NCI-H1930 (cell line): ENCODE measurements at regions not wholly inside any gene's neighbourhood (a gene's known extent, or its start where the extent isn't known, plus 50 kb on each side); places are given as distances from the start of the nearest gene placed in this dataset.
"Not testable (repeated sequence)": the region's sequence is repeated elsewhere in the genome, so short reads cannot be mapped to it uniquely, and the experiment has no call there.

ENCODE experiments used
- DNase-seq, 2 experiments: peaks; one replicate each; lab custom pipeline; 2025; lab: John Stamatoyannopoulos, UW

DNA sequence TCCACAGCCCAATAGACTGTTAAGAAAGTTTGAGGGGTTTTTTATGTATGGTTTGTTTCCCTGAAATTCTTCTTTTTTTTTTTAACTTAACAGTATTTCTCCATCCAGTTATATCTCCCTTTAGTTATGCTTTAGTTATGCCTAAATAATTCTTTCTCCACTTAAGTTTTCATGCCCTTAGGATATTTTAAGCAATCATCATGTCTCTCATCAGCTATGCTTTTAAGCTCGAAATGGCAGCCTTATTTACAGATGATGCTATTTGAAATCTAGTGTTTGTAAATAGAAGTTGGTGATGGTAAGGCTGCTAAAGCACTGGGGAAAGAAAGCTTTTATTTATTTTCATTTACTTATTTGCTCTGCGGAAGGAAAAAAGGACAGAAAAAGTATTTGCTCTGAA lies 439.3 kb downstream of the TFAP2B start:
- no peak for DNase-seq

- no peak for DNase-seq
Observed at GRCh38 chr6:51260003-51260402, 441.3 kb downstream of the TFAP2B start.

GRCh38 chr6:51261691-51262090 lies 443.0 kb downstream of the TFAP2B start:
- DNase-seq = no peak

- DNase-seq = no peak
Observed at GRCh38 chr6:51265426-51265825, 446.8 kb downstream of the TFAP2B start.

DNA sequence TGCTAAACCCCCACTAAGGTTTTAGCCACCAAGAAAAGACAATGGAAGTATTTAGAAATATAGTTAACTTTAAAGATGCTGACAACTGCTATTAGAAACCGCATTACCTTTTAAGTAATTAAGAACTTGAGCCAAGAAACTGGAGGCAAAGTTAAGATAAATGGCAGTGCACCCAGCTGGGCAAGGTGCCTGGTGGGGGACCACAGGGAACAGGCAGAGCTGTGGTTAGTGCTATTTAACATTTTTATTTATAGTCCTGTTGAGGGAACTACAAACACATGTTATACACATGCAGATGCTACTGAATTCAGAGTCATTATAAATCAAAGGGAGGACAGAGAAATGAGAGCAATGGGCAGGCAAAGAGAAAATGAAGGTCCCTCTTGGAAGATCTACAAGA lies 447.9 kb downstream of the TFAP2B start:
- DNase-seq = no peak

DNA sequence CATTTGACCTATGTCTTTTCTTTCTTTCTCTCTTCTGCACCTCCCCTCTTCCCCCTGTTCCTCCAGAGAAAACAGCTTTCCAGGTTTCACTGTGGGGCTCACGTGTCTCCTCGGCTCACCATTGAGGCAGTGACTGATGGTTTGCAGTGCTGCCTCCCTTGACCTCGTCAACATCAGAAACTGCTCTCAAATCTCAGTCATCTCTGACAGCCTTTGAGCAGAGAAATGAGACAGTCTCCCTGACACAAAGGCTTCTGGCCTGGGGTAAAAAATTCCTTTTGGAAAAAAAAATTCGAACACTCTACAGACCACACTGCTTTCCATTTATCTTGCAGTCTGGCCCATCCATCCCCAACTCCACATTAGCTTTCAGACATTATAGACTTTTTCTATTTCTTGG lies 450.0 kb downstream of the TFAP2B start:
- no peak for DNase-seq

- no peak for DNase-seq
Observed at GRCh38 chr6:51269876-51270275, 451.2 kb downstream of the TFAP2B start.

DNA sequence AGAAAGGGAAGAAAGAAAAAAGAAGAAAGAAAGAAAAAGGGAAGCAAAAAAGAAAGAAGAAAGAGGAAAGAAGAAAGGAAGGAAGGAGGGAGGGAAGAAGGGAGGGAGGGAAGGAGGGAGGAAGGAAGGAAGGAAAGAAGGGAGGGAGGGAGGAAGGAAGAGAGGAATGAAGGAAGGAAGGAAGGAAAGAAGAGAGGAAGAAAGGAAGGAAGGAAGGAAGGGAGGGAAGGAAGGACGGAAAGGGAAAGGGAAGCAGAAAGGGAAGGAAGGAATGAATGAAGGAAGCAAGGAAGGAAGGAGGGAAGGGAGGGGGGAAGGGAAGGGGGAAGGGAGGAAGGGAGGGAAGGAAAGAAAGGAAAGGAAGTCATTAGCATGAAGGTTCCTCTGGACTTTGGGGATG lies 452.9 kb downstream of the TFAP2B start:
- no peak for DNase-seq

DNA sequence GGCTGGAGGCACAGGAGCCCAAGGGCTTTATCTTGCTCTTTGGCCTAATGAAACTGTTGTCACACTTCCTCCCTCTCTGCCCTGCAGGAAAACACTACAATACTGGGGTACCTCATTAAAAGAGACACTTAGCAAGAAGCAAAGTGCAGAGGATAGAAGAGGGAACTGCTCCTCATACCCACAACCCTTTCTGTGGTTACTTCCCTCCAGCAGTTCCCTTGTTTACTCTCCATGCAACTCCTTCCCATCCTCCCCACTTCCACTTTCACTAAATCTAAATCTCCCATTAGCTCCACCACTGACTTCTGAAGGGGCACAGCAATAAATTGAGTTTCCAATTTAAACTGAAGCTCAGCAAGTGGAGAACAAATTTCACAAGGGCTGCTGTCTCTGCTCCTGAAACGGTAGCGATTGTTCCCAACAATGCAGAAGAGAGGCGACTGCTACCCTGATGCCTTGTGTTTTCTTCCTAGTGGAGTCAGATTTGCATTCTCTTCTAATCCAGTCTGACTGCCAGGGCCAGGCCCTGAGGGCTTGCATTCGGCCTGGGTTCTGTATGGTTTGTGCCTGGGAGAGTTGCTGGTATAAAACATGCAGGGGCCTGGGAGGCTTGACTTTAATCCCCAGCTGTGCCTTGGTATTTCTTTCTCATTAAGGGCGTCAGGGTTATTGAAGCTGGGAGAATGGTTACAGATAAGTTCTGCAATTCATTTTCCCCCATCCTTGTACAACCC lies 454.7 kb downstream of the TFAP2B start:
- DNase-seq = no peak

DNA sequence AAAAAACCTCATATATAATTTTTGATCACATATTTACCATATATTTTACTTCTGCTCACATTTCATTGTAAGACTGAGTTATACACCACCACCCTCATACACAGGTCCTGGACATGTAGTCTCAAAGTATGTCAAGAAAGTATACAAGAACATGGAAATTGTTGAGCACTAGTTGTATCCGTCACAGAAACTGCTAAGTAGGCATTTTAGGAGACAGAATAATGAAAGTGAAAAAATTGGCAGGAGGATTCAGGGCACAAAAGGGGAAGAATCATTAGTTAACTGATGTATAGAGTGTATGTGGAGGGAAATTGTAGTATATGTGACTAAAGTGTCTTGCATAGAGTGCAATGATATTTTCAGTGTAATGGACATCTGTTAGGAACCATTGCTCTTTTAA lies 458.8 kb downstream of the TFAP2B start:
- DNase-seq = no peak

DNA sequence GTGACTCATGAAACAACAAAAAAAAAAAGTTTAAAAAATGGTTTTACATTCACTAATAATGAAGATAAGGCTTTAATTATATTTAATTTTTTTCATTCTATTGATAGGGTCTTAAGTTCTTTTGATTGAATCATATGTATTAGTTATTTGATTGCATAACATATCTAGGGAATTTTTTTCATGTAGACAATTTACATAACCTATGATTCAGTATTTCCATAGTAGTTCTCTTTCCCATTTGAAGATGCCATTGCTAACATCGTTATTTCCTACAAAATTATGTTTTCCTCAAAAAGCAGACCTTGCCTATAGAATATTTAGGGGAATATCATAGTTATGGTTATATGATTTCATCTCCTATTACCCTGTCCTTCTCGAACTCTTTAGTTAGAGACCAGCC lies 463.4 kb downstream of the TFAP2B start:
- DNase-seq = no peak

GRCh38 chr6:51283723-51284355 lies 465.2 kb downstream of the TFAP2B start:
- no peak for DNase-seq

GRCh38 chr6:51285876-51286275 lies 467.2 kb downstream of the TFAP2B start:
- no peak for DNase-seq

DNA sequence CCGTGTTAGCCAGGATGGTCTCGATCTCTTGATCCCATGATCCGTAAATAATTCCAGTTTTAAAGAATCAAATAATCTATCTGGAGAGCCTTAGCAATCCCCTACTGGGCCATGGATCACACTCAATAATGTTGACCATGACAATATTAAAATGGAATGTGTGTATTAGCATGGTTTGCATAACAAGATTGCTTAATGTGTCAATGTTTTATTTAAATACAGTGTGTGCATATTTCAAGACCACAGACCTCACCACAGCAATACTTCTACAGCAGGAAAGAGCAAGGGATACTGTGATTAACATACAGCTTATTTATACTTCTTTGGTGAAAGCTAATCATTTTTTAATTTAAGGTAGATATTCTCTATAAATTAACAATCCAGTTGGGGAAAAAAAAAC lies 470.4 kb downstream of the TFAP2B start:
- DNase-seq = no peak

DNA sequence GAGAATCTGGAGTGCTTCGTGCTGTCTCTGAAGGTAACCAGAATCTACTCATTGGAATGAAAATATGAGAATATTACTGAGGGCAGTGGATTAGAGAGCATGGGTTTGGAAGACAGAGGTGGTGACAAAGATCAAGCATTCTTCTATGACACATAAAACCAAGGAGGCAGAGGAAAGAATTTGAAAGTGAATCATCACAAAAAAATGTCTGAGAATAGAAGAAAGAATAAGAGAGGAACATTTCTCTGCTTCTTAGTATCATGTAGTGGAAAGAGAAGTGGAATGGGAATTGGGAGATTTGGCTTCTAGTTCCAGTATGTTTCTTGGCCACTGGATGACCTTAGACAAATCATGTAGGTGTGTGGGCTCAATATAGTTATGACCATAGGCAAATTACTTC lies 474.0 kb downstream of the TFAP2B start:
- DNase-seq = no peak

DNA sequence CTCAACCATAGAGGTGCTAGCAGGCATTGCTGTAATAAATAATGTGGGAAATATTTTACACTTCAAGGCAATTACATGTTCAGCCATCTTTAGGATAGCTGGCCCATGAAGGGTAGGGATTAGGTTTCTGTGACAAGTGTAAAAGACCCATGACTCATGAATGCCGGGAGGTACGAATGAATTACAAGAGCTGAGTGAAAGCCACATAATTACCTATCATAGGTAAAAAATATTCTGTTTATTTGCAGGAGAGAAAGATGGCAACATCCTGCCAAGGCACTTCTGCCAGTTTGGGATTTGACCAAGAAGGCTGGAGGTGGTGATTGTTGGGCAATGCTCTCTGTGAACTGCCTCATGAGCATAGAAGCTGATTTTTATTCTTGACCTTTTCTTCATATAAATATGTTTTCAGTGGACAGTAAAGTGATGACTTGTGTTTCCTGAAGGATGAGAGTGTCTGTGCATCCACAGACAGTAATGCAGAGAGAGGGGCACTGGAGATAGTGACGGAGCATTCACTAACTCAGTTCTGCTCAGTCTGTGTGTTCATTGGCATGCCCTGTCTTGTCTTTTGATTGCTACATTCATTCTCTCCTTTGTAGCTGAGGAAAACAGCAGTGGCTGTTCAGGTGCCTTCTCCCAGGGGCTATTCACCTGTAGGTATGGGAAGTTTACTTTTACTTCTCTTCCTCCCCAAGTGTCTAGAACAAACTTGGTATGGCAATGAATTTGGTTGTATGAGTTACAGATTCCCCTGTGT lies 481.1 kb downstream of the TFAP2B start:
- no peak for DNase-seq

DNA sequence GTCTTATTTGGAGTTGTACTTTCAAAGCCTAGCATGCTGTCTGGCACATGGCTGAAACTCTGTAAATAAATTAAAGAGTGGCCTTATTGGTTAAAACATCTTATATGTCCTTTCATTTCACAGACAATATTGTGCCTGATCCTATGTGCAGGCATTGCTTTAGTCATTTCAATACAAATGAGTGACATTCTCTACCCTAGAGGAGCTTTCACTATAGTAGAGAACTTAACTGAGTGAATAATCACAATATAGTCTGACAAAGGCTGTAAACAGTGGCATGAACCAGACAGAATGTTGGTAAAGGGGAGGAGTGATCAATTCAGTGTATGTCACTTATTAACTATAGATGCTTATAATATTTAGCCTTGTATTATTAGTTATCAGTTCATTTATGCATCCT lies 481.8 kb downstream of the TFAP2B start:
- DNase-seq = no peak

DNA sequence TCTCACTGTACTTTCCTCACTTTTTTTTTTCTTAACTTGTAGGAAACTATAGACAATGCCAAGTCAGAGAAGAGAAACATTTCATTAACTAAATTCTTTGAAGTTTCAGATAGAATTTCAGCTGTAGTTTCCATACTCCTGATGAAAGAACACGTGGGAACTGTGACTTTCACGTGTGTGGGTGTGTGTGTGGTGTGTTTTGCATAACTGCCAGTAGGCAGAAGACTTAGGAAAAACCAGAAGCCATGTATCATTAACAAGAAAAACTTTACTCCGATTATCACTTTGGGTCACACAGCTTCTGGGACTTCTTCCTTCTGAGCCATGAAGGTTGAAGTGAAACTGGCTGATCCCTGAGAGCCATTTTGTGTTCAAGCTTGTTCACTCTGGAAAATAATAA lies 483.3 kb downstream of the TFAP2B start:
- DNase-seq = no peak

DNA sequence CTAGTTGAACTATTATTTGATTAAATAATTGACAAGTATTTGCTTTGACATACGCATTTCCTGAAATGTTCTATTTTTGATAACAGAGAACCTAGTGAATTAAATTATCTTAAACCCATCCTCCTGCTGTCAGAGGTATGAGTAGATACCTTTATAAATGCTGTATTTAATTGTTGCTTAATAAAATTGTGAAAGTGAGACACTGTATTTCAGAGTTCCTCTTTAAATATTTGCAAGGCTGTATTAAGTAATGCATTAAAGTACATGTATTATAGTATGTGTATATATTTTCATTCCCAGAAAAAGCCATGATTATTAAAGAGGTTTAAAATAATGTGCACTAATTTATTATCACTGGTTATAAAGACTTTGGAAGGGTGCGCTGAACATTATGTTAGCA lies 483.8 kb downstream of the TFAP2B start:
- DNase-seq = no peak

DNA sequence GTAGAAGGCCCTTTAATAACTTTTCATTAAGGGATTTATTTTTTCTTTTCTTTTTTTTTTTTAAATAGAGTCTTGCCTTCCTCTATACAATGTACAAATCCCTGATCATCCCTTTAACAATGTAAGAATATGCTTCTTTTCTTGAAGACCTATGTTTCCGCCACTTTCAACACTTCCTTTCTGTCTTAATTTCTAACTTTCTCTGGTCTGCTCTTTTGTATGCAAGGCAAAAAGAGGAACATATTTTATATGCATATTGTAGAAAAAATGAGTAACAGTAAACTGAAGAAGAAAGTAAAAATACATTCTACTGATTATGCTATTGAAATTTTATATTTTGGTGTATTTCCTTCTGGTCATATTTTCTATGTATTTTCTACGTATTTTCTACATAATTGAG lies 484.7 kb downstream of the TFAP2B start:
- no peak for DNase-seq

- DNase-seq = no peak
Observed at GRCh38 chr6:51314965-51315364, 496.3 kb downstream of the TFAP2B start.

DNA sequence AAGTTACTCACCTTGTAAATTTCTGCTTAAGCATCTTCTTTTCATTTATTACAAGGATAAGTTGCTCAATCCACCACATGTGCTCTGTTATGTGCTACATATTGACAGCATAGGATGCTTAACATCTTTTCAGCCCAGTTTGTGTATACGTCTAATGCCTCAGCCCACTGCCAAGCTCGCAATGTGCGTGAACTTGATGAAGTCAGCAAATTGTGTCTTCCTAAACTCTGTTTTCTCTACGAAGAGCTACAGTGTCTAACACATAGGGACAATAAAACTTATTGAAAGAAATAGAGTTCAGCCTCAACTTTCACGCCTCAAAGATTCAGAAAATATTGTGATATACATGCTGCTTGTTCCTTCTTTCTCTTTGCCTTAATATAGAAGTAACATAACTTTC lies 500.0 kb downstream of the TFAP2B start:
- no peak for DNase-seq

GRCh38 chr6:51321477-51321876 lies 502.8 kb downstream of the TFAP2B start:
- not testable (repeated sequence) for DNase-seq
